Neural cell (in vitro differentiated cells): ENCODE measurements at regions not wholly inside any gene's neighbourhood (a gene's known extent, or its start where the extent isn't known, plus 50 kb on each side); places are given as distances from the start of the nearest gene placed in this dataset.

Experiments used
- H2AFZ ChIP-seq: fragments of 200-600, 300-800 bp; sonication (generic), shearing (Covaris generic); 2 replicates; pipeline ENCODE4 v1.6.0; 2014; ENCODE audit warnings: low read depth, mild to moderate bottlenecking, antibody characterized with exemption, low read length, moderate library complexity
- H3F3A ChIP-seq: fragments of 200-600 bp; shearing (Covaris generic); 2 replicates; pipeline ENCODE4 v1.6.1; 2016; ENCODE audit warnings: mild to moderate bottlenecking, moderate library complexity, mixed read lengths, antibody characterized with exemption, low read length; ENCODE audit not compliant: insufficient read depth, poor library complexity, severe bottlenecking
- H3K27ac ChIP-seq: fragments of 200-600, 300-800 bp; sonication (generic), shearing (Covaris generic); 2 replicates; pipeline ENCODE4 v1.5.1; 2014; ENCODE audit warnings: mild to moderate bottlenecking, low read length, moderate library complexity
- H3K27me3 ChIP-seq: fragments of 300-800, 200-600 bp; sonication (generic), shearing (Covaris generic); 2 replicates; pipeline ENCODE4 v1.6.0; 2014; ENCODE audit warnings: mild to moderate bottlenecking, low read depth, low read length, moderate library complexity; ENCODE audit not compliant: insufficient read depth
- H3K36me3 ChIP-seq: fragments of 300-800, 200-600 bp; sonication (generic), shearing (Covaris generic); 2 replicates; pipeline ENCODE4 v1.5.1; 2014; ENCODE audit warnings: mild to moderate bottlenecking, antibody characterized with exemption, low read length, moderate library complexity; ENCODE audit not compliant: insufficient read depth
- H3K4me2 ChIP-seq: fragments of 300-800, 200-600 bp; sonication (generic), shearing (Covaris generic); 2 replicates; pipeline ENCODE4 v1.6.0; 2014; ENCODE audit warnings: mild to moderate bottlenecking, low read length
- H3K4me3 ChIP-seq: fragments of 300-800, 200-600 bp; sonication (generic), shearing (Covaris generic); 2 replicates; pipeline ENCODE4 v1.5.1; 2014; ENCODE audit warnings: mild to moderate bottlenecking, low read length, moderate library complexity
- H3K79me2 ChIP-seq: fragments of 200-600 bp; shearing (Covaris generic); replicated peaks from 2 replicates; pipeline ENCODE4 v1.6.0; 2014; ENCODE audit warnings: mild to moderate bottlenecking, low read length, moderate library complexity; ENCODE audit not compliant: insufficient read depth
- H3K9ac ChIP-seq: fragments of 300-800, 200-600 bp; sonication (generic), shearing (Covaris generic); 2 replicates; pipeline ENCODE4 v1.6.1; 2016; ENCODE audit warnings: mild to moderate bottlenecking, low read length, mixed read lengths
- H3K9me2 ChIP-seq: fragments of 200-600 bp; shearing (Covaris generic); 2 replicates; pipeline ENCODE4 v1.6.1; 2016; ENCODE audit warnings: mild to moderate bottlenecking, low read length, mixed read lengths; ENCODE audit not compliant: insufficient read depth
- H3K9me3 ChIP-seq: fragments of 200-600, 300-800 bp; sonication (generic), shearing (Covaris generic); 2 replicates; pipeline ENCODE4 v1.6.1; 2016; ENCODE audit warnings: mild to moderate bottlenecking, mixed run types, low read length, moderate library complexity, mixed read lengths
- H4K20me1 ChIP-seq: fragments of 200-600 bp; shearing (Covaris generic); 2 replicates; pipeline ENCODE4 v1.6.1; 2016; ENCODE audit warnings: mild to moderate bottlenecking, mixed run types; ENCODE audit not compliant: insufficient read depth
- EP300 ChIP-seq: fragments of 450-650 bp; conservative IDR thresholded peaks from 2 replicates; pipeline ENCODE4 v1.6.1; 2014; ENCODE audit warnings: antibody characterized with exemption, mild to moderate bottlenecking, moderate library complexity; ENCODE audit not compliant: poor library complexity, severe bottlenecking
- EZH2 ChIP-seq: fragments of 200-600, 300-800 bp; shearing (Covaris generic), sonication (generic); IDR thresholded peaks from 2 replicates; pipeline ENCODE4 v1.6.1; 2014; ENCODE audit warnings: antibody characterized with exemption, low read length, borderline replicate concordance, mild to moderate bottlenecking; ENCODE audit not compliant: insufficient read depth, poor library complexity, severe bottlenecking
- MXI1 ChIP-seq: fragments of 450-650 bp; conservative IDR thresholded peaks from 2 replicates; pipeline ENCODE4 v1.6.1; 2014; ENCODE audit warnings: antibody characterized with exemption, mild to moderate bottlenecking; ENCODE audit not compliant: poor library complexity, severe bottlenecking
- POLR2AphosphoS5 ChIP-seq: IDR thresholded peaks from 2 replicates; pipeline ENCODE4 v1.6.1; 2012
- RAD21 ChIP-seq: fragments of 450-650 bp; conservative IDR thresholded peaks from 2 replicates; pipeline ENCODE4 v1.6.1; 2014; ENCODE audit warnings: antibody characterized with exemption, mild to moderate bottlenecking, moderate library complexity
- SMC3 ChIP-seq: fragments of 450-650 bp; conservative IDR thresholded peaks from 2 replicates; pipeline ENCODE4 v1.6.1; 2014; ENCODE audit warnings: antibody characterized with exemption, mild to moderate bottlenecking, moderate library complexity; ENCODE audit not compliant: poor library complexity
- TAF1 ChIP-seq: IDR thresholded peaks from 2 replicates; pipeline ENCODE4 v1.6.1; 2012; ENCODE audit warnings: low read depth
- TF ChIP-seq, protein P1 (sequence below): fragments of 450-650 bp; IDR thresholded peaks from 2 replicates; pipeline ENCODE4 v1.5.1; 2014; ENCODE audit warnings: antibody characterized with exemption, mild to moderate bottlenecking, moderate library complexity; ENCODE audit not compliant: poor library complexity, severe bottlenecking
- TF ChIP-seq, protein P2 (sequence below): IDR thresholded peaks from 2 replicates; pipeline ENCODE4 v1.6.1; 2012; ENCODE audit warnings: borderline replicate concordance

DNA sequence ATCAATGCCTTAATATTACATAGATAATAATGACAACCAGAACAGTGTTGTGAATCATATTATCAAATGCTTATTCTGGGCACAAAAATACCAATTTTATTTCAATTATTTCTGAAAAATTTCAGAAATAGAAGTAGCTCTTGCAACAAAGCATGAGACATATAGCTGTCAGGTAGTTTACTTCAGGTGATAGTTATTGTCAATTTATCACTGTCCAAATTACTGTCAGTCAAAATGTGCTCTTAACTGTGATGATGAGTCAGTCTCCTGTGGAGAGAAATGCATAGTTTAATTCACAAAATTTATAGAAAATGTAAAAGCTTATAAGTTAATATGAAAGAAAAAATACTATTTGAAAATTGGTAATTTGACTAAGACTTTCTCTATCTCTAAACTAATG is 1078.4 kb upstream of the GBE1 start:
- H3K9ac ChIP-seq, result no peak overlapping the region
- no peaks in the 10 kb centered on the region for H3K9me2 ChIP-seq
- no peaks in the 10 kb centered on the region for H3K9me3 ChIP-seq
- H3F3A ChIP-seq, result no peaks in the 10 kb centered on the region
- H3K27ac ChIP-seq, result peak overlapping the region; percentile 24
- no peak overlapping the region for H3K4me3 ChIP-seq
- H3K27me3 ChIP-seq, result no peaks in the 10 kb centered on the region
- no peak overlapping the region for H2AFZ ChIP-seq
- no peaks in the 10 kb centered on the region for H4K20me1 ChIP-seq
- H3K4me2 ChIP-seq, result peak overlapping the region; percentile 47
- no peaks in the 10 kb centered on the region for H3K79me2 ChIP-seq
- TF ChIP-seq RAD21 (no peak), TAF1 (no peak), MXI1 (no peak), SMC3 (no peak), EZH2 (no peak), POLR2AphosphoS5 (peak; percentile 81), EP300 (peak; percentile 96)
- TF ChIP-seq, protein P1, sequence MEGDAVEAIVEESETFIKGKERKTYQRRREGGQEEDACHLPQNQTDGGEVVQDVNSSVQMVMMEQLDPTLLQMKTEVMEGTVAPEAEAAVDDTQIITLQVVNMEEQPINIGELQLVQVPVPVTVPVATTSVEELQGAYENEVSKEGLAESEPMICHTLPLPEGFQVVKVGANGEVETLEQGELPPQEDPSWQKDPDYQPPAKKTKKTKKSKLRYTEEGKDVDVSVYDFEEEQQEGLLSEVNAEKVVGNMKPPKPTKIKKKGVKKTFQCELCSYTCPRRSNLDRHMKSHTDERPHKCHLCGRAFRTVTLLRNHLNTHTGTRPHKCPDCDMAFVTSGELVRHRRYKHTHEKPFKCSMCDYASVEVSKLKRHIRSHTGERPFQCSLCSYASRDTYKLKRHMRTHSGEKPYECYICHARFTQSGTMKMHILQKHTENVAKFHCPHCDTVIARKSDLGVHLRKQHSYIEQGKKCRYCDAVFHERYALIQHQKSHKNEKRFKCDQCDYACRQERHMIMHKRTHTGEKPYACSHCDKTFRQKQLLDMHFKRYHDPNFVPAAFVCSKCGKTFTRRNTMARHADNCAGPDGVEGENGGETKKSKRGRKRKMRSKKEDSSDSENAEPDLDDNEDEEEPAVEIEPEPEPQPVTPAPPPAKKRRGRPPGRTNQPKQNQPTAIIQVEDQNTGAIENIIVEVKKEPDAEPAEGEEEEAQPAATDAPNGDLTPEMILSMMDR, result no peak
- TF ChIP-seq, protein P2, sequence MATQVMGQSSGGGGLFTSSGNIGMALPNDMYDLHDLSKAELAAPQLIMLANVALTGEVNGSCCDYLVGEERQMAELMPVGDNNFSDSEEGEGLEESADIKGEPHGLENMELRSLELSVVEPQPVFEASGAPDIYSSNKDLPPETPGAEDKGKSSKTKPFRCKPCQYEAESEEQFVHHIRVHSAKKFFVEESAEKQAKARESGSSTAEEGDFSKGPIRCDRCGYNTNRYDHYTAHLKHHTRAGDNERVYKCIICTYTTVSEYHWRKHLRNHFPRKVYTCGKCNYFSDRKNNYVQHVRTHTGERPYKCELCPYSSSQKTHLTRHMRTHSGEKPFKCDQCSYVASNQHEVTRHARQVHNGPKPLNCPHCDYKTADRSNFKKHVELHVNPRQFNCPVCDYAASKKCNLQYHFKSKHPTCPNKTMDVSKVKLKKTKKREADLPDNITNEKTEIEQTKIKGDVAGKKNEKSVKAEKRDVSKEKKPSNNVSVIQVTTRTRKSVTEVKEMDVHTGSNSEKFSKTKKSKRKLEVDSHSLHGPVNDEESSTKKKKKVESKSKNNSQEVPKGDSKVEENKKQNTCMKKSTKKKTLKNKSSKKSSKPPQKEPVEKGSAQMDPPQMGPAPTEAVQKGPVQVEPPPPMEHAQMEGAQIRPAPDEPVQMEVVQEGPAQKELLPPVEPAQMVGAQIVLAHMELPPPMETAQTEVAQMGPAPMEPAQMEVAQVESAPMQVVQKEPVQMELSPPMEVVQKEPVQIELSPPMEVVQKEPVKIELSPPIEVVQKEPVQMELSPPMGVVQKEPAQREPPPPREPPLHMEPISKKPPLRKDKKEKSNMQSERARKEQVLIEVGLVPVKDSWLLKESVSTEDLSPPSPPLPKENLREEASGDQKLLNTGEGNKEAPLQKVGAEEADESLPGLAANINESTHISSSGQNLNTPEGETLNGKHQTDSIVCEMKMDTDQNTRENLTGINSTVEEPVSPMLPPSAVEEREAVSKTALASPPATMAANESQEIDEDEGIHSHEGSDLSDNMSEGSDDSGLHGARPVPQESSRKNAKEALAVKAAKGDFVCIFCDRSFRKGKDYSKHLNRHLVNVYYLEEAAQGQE, result no peak
- H3K36me3 ChIP-seq, result no peaks in the 10 kb centered on the region

DNA sequence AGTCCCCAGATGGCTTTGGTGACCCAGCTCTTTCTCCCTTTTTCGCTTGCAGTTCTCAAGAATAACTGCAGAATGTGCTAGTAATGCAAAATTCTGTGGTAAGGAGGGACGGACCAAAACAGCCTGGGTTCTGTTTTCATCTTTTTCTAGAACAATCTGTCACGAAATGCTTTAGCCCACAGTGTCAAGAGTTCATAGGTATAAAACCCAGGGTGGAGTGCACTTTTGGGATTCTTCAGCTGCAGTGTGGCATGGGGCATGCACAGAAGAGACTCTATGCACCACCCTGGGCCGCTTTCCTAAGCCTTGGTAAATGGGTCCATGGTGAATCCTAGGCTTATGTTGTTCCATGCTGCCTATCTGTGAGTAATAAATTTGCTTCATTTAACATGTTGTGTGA is 1072.7 kb upstream of the GBE1 start:
- no peak overlapping the region for H3K27ac ChIP-seq
- H3K4me2 ChIP-seq, result no peak overlapping the region
- H3K9ac ChIP-seq, result no peak overlapping the region
- H3F3A ChIP-seq, result no peaks in the 10 kb centered on the region
- no peaks in the 10 kb centered on the region for H3K79me2 ChIP-seq
- no peak overlapping the region for H2AFZ ChIP-seq
- H4K20me1 ChIP-seq, result no peaks in the 10 kb centered on the region
- no peaks in the 10 kb centered on the region for H3K9me2 ChIP-seq
- H3K36me3 ChIP-seq, result no peaks in the 10 kb centered on the region
- no peaks in the 10 kb centered on the region for H3K9me3 ChIP-seq
- no peaks in the 10 kb centered on the region for H3K27me3 ChIP-seq
- TF ChIP-seq EP300, result no peak
- TF ChIP-seq POLR2AphosphoS5, result no peak
- TF ChIP-seq MXI1, result no peak
- no peak for TF ChIP-seq RAD21
- TF ChIP-seq, protein P2, result no peak
- no peak for TF ChIP-seq SMC3
- TF ChIP-seq EZH2, result no peak
- TF ChIP-seq TAF1, result no peak
- TF ChIP-seq, protein P1, result no peak
- no peak overlapping the region for H3K4me3 ChIP-seq
